GM19463 (cell line): ENCODE measurements at regions not wholly inside any gene's neighbourhood (a gene's known extent, or its start where the extent isn't known, plus 50 kb on each side); places are given as distances from the start of the nearest gene placed in this dataset.

Experiments used
- ATAC-seq: cut with Tn5 transposase; IDR thresholded peaks from one replicate; pipeline ENCODE4 v1.9.1; 2021; ENCODE audit warnings: mild to moderate bottlenecking, moderate library complexity; ENCODE audit not compliant: unreplicated experiment

DNA sequence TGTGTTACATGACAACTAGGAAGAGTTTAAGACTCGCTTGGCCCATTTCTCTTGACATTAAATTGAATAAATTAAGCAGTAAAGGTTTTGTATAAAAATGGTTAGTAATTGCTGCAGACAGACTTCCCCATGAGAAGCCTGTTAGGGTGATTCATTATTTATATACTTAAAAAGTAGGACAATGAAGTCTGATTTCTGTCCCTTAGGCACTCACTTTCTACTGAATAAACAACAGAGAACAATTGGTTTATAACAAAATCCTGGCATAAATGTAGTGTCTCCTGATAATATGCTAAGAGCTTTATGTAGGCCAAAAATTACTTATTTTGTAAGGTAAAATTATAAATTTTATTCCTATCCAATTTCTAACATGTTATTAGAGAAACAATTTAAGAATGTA, 2138.5 kb upstream of the PCDH20 start:
- ATAC-seq: no peak

DNA sequence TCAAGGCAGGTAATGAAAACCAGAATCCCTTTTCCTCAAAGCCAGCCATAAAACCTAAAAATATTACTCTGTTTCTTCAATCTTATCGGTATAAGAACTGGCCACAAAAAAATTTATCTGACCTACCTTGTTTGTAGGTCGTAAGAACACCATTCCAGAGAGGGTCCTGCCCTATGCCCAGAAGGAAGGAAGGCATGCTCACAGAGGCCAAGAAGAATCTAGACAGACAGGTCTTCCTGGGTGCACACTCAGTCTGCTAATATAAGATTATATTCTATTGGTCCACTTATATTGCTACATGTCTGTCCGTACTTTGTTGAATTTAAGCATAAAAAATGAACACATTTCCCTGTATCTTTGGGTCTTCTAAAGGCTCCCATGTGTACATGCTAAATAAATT, 2136.1 kb upstream of the PCDH20 start:
- ATAC-seq: no peak

DNA sequence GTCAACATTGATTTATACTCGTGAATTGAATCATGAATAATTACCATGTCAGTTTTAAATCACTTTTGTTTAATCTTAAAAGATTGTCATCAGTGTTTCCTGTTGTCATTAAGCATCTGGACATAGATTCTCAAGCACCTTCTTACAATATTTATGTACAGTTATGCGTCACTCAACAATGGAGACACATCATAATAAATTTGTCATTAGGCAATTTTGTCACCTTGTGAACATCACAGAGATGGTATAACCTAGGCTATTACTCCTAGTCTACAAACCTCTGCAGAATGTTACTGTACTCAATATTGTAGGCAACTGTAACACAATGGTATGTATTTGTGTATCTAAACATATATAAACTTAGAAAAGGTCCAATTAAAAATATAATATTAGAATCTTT, 2130.9 kb upstream of the PCDH20 start:
- no peak for ATAC-seq

DNA sequence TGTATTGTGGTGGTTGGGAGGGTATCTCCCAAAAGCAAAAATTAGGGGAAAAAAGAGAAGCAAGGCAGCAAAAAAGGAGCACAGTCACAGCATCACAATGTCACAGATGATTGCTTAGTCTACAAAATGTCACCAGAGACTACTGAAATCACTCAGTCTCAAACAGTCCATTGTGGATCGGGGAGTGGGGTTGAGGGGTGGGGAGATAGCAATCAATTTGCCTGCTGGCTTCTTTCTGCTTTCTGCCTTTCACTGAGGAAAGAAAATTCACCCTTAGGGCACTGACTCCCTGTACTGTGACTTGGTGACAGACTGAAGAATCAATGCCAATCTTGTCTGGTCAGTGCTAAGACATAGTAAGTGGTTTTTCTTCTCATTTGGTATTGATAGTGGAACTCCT, 2127.1 kb upstream of the PCDH20 start:
- ATAC-seq: no peak

DNA sequence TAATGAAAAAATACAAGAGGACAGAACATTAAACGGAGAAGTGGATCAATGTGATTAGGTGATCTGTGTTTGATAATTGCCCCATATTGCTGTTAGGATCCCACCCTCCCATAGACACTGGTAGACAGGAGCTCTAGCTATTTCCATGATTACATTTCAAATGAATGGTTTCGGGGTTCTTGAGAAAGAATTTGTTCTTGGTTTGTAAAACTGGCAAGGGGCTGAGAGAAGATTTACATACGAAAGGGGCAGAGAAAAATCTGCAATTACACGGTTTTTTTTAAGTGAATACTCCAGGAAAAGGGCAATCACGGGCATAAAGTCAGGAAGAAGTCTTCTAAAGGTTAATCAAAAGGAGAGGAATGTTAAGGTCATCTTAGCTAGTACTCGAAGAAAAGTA, 2125.7 kb upstream of the PCDH20 start:
- ATAC-seq: no peak

- no peak for ATAC-seq
These were observed 2124.4 kb upstream of the PCDH20 start for GRCh38 chr13:63540061-63540460.

DNA sequence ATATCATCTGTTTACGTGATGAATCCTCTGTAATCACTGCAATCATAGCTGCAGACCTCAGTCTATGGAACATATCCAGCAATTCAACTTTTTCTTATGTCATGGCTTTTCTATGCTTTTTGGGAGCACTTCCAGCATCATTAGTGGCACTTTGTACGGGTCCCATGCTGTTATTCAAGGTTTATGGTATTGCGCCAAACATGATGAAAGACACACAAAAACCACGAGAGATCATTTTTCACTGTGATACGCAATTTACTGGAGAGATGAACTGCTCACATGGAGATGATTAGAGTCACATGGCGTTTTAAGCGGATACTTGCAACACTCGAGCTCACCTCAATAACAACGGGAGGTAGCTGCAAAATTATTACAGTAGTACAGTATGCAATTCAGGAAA, 2101.7 kb upstream of the PCDH20 start:
- ATAC-seq: no peak

DNA sequence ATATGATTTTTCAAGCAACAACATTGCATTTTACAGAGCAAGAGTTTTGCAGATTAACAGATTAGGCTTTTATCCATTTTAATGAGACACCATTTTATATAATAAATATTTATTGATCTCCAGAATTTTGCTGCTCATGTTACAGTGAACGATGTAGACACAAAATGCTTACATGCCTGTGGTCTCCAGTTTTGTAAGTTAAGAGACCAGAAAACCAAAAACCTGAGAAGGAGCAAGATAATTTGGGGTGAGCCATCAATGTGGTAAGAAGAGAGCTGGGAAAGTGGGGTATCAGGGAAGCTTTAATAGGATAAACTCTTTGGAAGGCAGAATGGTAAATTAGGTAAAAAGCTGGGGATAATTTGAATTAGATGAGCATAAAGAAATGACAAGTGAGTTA, 2100.5 kb upstream of the PCDH20 start:
- ATAC-seq: no peak

DNA sequence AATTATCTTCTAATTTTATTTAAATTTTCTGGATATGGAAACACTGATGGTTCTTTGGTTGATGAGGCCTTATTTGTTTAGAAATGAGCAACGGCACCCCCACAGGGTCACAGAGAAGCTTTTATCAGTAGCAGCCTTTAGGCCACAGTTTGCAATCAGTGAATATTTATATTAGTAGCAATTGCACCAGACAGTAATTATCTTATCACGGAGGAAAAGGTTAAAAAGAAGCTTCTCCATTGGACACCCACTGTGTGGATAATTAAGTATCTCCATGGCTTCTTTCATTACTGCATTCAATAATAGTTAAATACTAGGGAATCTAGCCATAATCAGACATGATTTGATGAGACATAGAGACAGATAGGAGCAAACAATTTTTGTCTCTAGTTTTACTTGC, 2099.2 kb upstream of the PCDH20 start:
- ATAC-seq: no peak

DNA sequence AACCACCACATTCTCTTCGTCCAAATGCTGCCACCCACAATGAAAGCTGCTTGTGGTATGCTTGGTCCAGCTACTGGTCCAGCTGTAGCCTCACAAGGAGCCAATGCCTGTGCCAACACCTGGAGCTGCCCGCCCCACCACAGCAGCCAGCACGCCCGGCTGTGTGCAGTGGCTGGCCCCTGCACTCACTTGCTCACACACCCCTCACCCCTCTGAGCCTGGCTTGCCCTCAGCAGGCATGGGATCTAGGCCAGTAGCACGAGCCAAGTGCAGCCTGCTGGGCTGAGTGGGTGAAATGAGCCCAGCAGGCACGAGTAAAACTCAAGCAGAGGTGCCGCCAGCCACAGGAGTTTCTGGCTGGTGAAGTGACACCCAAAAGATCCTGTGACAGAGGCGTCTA, 2096.4 kb upstream of the PCDH20 start:
- ATAC-seq: no peak

- ATAC-seq: no peak
These were observed 2086.1 kb upstream of the PCDH20 start for GRCh38 chr13:63501702-63502101.

GRCh38 chr13:63497601-63498000, 2082.0 kb upstream of the PCDH20 start:
- no peak for ATAC-seq

- no peak for ATAC-seq
These were observed 2077.0 kb upstream of the PCDH20 start for GRCh38 chr13:63492604-63493003.

- ATAC-seq: no peak
These were observed 2074.5 kb upstream of the PCDH20 start for GRCh38 chr13:63490149-63490548.

- ATAC-seq: no peak
These were observed 2065.7 kb upstream of the PCDH20 start for GRCh38 chr13:63481334-63481733.

DNA sequence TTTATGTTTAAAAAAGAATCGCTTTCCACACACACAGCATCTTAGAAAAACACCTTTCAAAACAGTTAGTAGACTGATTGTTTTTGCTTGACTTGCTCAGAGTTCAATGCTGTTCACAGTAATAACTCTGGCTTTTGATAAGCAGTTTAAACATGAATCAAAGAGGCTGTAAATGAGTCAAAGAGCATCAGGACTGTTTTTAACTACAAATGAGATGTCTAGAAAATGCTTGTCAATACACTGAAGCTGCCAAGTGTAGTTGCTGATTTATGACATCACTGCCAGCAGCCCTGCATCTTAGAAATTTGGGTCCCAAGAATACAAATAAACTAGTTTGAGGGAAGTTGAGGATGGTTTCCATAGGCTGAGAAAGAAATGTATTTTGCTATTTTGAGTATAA, 2057.1 kb upstream of the PCDH20 start:
- ATAC-seq: no peak

GRCh38 chr13:63463782-63464610, 2048.3 kb upstream of the PCDH20 start:
- peak; percentile 95 for ATAC-seq

DNA sequence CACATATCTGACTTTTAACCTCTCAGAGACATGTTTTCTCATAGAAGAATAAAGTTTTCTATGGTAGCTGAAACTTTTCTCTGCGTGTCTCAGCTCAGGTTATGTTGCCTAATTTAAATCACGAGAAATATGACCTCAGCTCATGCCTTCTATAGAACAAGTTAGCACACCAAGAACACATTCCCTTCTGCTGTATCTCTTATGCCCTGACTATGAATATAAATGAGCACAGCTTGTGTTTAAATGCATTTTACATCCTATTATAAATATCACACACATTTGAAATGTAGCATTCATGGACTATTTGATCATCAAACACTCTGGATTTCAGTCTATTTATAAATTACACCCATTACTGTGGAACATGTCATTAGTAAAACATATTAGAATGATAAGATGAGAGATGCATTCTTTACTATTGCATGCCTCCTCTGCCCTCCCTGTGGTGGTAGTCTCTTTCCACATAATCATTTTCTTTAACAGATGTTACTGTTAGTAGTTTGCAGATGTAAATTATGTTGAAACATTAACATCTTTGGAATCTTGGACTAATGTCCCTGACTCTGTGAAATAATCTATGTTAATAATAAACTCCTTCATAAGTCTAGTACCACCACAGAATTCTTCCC, 2044.9 kb upstream of the PCDH20 start:
- no peak for ATAC-seq

GRCh38 chr13:63457186-63457585, 2041.5 kb upstream of the PCDH20 start:
- ATAC-seq: no peak

DNA sequence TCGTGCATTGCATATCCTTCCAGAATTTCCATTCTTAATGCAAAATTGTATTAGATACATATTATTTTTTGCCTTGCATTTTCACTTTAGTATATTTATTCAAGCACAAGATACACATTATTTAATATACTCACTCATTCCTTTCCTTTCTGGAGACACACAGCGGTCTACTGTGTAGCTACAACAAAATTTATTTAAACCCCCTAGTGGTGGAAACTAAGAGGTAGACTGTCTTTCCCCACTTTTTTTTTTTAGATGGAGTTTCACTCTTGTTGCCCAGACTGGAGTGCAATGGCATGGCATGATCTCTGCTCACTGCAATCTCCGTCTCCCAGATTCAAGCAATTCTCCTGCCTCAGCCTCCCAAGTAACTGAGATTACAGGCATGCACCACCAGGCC, 2040.3 kb upstream of the PCDH20 start:
- peak; percentile 53 for ATAC-seq

- no peak for ATAC-seq
These were observed 2033.9 kb upstream of the PCDH20 start for GRCh38 chr13:63449550-63449949.

DNA sequence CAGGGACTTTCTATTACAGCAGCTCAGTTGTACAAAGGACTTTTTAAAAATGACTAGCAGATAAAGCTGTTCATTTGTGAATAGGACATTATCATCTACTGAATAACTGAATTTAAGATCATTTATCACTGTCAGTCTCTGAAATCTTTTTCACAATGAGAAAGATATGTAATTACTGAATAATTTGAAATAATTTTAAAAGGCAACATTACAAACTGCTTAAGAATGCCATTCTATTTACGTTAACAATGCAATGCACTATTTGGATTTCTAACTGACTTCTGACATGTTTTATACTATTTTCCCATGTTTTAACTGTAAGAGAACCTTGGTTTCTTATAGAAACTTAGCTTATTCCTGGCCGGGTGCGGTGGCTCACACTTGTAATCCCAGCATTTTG, 2033.0 kb upstream of the PCDH20 start:
- ATAC-seq: no peak

DNA sequence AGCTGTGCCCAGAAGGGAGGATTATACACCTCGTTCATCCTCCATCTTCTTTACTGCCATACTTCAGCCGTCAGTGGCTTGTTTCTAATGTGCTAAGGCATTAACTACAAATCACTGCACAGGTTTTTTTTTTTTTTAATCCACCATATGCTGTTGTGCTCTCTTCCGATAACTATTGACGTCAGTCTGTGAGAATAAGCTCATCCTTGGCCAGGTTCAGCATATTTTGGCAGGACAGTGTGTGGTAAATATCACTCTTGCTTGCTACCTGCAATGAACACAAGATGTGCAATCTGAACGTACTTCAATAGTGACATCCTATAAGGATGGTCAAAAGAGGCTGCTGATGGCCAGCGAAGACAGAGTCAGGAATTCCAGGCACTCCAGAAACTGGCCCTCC, 2030.7 kb upstream of the PCDH20 start:
- ATAC-seq: no peak
